HG03354 (cell line): ENCODE measurements at regions not wholly inside any gene's neighbourhood (a gene's known extent, or its start where the extent isn't known, plus 50 kb on each side); places are given as distances from the start of the nearest gene placed in this dataset.

Experiments
- ATAC-seq: cut with Tn5 transposase; IDR thresholded peaks from one replicate; pipeline ENCODE4 v1.9.1; 2021; ENCODE audit warnings: mild to moderate bottlenecking; ENCODE audit not compliant: unreplicated experiment, poor library complexity, severe bottlenecking

DNA sequence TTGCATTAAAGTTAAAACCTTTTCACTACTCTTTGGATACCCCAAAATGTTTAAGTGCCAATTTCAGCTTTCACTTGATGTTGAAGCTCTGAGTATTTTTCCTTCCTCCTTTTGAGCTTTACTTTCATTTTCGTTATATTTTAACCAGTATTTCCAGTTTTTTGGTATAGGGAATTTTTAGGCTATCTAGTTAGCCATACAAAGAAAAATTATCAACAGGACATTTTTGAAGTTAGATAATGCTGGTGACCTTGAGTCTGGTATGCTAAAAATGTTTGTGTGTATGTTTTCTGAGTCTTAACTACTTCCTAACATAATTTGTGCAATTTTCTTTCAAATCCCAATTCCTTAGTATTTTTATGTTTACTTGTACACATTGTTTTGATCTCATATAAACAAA is 284.8 kb downstream of the OTOL1 start:
- ATAC-seq: no peak

DNA sequence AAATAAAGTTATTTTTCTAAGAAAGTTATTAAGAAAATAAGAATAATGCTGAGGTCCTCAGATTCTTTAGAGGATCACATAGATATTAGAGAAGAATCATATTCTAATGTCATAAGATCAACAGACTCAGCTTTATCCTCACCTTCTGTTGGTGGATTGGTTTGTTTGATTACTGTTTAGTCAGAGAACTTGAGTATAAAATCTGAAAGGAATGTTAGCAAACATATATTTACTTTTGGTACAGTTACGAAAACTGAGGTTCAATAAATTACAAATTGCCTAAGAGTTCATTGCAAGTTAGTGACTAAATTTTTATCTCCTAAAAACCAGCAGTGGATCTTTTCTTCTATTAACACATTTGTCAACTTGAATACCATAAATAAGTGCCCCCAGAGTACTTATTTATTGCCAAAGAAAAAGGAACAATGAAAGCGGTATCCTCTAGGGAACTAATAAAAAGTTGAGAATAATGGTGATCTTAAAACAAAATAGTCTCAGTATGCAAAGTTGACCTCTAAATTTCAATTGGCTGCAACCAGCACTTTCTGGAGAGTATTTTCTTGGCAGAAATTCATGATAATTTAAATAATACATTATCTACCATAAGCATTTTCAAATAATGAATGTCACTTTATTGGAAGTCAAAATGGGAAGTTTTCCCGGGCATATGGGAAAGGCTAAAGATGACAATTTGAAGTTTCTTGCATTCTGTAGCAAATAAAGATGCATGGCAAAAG is 296.8 kb downstream of the OTOL1 start:
- no peak for ATAC-seq

DNA sequence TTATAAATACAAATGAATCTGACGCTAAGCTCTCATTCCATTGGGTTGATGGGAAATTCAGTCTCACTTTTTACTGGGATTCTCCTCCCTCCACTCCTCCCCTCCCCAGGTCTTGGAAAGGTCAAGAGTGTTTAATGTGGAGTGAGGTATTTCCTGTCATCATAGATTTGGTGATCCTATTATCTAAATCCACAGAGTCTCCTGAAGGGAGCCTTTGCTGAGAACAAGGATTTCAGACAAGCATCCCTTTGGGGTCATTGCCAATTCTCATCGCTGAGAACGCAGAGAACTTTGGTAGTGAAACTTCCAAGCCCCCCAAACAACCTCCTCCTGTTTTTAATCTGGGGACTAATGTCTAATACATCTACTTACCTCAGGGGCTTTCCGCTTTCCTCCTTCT is 297.9 kb downstream of the OTOL1 start:
- no peak for ATAC-seq

DNA sequence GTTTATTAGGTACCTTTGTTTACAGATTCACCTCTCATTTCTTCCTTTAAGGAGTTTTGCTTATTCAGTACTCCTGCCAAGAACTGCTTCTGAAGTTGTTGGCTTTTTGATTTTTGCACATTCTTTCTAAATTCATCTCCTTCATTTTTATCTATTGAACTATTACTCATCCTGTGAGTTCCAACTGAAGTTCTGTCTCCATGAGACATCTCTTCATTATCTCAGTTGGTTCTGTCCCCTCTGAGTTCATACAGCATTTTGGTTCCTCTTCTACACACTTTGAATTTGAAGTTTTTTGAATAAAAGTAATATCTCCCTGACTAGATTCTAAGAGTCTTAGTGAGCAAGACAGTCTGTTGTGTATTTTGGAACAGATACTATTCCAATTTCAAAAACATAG is 299.7 kb downstream of the OTOL1 start:
- ATAC-seq: no peak

DNA sequence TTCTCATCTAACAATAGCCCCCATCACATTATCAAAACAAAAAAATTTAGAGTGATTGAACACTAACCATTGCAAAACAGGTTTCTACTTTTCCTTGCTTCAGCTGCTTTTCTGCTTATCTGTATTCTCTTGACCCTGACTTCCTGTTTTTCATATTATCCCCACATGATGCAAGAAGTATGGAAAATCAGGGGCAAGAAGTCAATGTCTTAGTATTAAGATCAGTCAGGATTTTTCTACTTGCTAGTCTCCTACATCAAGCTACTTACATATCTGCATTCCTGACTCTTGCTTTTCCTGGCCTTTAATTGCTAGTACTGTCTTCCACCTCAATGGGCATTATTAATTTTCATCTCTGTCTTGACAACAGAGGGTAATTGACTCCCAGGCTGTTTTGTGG is 300.2 kb downstream of the OTOL1 start:
- ATAC-seq: no peak

GRCh38 chr3:161798016-161798415 is 301.4 kb downstream of the OTOL1 start:
- no peak for ATAC-seq

DNA sequence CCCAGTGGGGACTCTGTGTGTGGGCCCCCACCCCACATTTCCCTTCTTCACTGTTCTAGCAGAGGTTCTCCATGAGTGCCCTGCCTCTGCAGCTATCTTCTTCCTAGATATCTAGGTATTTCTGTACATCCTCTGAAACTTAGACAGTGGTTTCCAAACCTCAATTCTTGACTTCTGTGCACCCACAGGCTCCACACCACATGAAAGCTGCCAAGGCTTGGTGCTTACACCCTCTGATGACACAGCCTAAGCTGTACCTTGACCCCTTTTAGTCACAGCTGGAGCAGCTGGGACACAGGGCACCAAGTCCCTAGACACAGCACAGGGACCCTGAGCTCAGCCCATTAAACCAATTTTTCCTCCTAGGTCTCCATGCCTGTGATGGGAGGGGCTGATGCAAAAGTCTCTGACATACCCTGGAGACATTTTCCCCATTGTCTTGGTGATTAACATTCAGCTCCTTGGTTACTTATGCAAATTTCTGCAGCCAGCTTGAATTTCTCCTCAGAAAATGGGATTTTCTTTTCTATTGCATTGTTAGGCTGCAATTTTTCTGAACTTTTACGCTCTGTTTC is 304.5 kb downstream of the OTOL1 start:
- ATAC-seq: no peak

GRCh38 chr3:161818106-161818505 is 321.5 kb downstream of the OTOL1 start:
- ATAC-seq: no peak

DNA sequence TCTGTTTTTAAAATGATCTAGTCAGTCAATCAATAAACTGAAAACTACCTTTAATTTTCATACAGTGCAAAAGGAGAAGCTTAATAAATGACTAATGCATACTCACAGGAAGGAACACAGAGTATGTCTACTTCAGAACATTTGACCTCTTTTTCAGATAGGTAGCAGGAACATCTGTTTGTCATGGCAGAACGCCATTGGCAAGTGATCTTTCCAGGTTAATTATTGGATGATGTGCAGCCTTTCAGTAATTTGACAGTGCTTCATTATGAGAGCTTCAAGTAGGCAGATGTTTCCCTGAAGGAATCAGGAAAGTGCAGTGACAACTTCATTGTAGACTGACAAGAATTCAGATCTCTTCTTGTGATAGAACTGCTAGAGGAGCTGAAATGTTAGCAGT is 325.0 kb downstream of the OTOL1 start:
- peak; percentile 84 for ATAC-seq

GRCh38 chr3:161822291-161822690 is 325.7 kb downstream of the OTOL1 start:
- ATAC-seq: no peak

- no peak for ATAC-seq
Observed at GRCh38 chr3:161823910-161824309, 327.3 kb downstream of the OTOL1 start.

DNA sequence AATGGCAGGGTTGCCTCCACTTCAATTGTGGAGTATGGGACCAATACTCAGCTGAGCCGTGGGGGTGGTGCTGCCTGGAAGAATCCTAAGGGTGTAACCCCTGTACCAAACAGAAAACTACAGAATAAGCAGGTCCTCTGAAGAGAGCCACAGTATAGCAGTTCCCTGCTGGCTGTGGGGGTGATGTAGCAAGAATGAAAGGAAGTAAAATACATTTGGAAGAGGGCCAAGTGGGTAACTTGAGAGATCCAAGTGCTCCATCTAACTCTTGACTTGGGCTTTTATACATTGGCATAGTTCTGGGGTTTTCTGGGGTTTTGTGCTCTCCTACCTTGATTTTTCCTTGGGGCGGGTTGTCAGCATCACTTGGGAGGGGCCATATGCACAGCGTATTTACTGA is 341.4 kb downstream of the OTOL1 start:
- no peak for ATAC-seq

DNA sequence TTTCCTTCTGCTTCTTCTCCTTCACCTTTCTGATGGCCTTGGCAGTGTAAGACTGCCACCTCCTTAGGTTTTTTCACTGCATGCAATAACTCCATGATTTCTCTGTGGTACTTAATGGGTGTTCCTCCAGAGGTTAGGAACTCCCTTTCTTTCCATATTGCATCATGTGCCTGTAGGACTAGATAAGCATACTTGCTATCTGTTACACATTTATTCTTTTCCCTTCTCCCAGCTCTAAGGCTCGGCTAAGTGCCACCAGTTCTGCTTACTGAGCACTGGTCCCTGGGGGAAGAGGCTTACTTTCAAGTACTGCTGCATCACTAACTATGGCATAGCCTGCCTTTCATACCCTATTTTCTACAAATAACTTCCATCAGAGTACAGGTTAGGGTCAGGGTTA is 351.8 kb downstream of the OTOL1 start:
- ATAC-seq: no peak

DNA sequence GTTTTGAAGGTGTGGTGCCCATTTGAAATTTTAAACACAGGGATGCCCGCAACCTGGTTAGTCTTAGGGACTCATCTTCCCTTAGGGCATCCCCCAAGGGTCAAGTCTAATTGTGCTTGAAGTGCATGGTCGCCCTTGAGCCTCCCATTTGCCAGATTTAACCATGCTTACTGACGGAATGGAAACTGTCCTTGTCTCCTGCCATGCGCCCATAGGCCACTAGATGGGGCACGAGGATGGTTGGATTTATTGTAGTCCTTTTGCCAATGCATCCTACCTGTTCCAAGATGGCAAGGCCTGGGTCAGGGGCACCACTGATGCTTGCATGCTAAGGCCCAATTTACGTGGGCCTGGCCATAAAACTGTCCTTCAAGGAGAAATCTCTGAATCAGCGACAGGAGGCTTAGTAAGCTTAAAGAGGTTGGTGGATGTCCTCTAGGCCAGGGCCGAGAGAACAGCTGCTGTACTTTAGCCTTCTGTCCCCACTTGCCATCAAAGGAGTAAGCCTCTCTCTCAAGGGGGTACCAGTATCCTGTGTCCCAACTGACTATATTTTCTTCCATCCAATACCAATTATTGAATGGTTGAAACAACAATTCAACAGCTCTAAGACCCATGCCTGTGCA is 355.4 kb downstream of the OTOL1 start:
- peak; percentile 93 for ATAC-seq

DNA sequence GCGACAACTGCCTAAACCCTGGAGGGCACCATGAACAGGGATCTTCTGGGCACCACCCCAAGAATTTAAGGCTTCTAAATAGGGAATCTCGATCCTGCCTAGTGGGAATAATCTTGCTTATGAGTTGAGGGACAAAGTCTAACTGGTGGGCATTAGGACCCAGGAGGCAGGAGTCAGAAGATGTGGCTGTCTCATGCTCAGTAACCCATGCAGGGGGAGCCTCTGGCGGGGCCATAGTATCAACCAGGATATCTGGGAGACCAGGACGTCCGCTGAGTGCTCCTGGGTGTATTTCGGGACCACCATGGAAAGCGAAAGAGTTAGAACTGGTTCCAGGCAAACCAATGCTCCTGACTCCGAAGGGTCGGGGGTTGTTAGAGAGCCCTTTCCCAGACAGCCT is 356.1 kb downstream of the OTOL1 start:
- ATAC-seq: no peak

- peak; percentile 60 for ATAC-seq
Observed at GRCh38 chr3:161854232-161854771, 357.7 kb downstream of the OTOL1 start.

DNA sequence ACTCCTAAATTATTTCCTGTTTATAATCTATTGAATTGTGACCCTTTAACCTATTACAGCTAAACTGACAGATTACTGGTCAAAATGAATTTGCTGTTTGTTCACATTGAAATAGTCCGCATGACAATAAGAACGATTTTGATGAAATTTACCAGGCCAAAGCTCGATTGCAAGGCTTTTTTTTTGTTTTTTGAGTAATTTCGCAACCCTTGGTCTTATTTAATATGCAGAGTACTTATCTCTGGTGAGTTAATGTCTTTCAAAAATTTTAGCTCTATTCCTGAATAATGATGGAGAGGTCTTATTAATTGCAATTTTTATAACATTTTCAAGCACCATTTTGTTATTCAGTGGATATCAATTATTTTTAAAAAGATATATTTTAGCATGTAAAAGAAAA is 362.4 kb downstream of the OTOL1 start:
- no peak for ATAC-seq

DNA sequence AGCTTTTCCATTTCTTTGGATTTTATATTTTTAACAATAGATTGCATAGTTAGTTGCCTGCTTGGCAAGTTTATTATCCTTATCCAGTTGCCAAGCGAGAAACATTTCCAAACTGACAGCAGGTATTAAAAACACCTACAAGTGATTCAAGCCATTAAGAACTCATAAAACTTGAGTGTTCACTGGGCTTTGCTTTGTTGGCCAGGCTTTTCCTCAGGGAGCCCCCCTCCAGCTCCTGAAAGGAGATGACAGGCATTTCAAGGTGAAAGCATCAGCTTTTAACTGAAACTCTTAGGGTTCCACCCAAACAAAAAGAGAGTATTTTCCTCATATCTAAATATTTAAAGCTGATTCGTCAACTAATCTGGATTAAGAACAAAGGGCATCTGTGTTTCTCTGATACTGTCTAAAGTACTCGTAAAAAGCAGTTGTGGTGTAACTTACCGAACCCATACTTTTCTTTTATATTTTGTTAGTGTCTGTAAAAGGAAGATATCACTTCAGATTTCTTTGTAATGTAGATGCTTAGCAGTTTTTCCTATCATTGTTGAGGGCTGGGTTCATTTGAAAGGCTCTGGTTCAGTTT is 363.4 kb downstream of the OTOL1 start:
- ATAC-seq: no peak

DNA sequence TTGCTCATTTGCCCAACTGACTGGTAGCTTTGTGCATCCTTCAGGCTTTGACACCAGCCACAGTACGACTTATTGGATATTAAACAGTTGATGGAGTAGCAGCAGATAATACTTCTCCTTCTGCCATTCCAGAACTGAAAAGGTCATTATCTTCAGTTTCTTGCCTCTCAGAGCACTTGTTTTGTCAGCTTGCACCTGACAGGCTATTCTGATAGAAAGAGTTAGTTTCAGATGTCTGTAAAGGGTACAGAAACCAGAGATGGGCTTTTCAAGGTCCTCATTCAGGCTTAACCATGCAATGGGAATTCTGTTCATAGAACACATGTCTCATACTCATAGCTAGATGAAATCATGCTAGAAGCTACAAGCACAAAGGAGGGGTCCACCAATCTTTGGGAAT is 367.2 kb downstream of the OTOL1 start:
- no peak for ATAC-seq

DNA sequence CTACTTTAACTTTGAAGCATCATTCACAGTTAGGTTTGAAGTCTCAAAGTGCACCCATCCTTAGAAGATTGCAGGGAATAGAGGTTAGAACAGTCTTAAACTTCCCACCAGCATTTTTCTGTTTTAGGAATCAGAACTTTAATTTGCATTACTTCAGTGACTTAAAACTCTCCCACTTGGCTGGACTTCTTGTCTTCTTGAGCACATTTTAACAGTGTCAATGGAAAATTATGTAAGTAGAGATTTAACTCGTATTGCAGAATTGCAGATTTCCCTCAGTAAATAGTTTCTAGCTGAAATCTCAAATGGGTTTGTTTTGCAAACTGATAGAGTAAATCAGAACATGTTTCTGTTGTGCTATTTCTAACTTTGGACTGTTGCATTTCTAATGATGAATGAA is 369.6 kb downstream of the OTOL1 start:
- no peak for ATAC-seq

GRCh38 chr3:161875483-161875882 is 378.9 kb downstream of the OTOL1 start:
- no peak for ATAC-seq
